ENCODE measurements at regions not wholly inside any gene's neighbourhood (a gene's known extent, or its start where the extent isn't known, plus 50 kb on each side); places are given as distances from the start of the nearest gene placed in this dataset.

- TF ChIP-seq HMGXB4 (CRISPR knock-in tag; IDR thresholded peaks at IDR 0.05) (no peak), ZNF263 (CRISPR knock-in tag; IDR thresholded peaks at IDR 0.05; ENCODE audit: low read depth) (no peak)
Measured at GRCh38 chr13:64234255-64234654, 2818.6 kb upstream of the PCDH20 start (continued).

- ChIA-PET CTCF (no interaction called here), POLR2A (no interaction called here)
- H3K4me3 Mint-ChIP-seq = no peak overlapping the region
- peaks cover 7% of the 10 kb centered on the region for H3K9me3 Mint-ChIP-seq
- TF ChIP-seq ATF3 (CRISPR knock-in tag; conservative IDR thresholded peaks at IDR 0.05) (no peak), ZBTB21 (CRISPR knock-in tag; IDR thresholded peaks at IDR 0.05; ENCODE audit: borderline replicate concordance) (no peak), SP1 (CRISPR knock-in tag; conservative IDR thresholded peaks at IDR 0.05) (no peak), EMX1 (CRISPR knock-in tag; IDR thresholded peaks at IDR 0.05) (no peak), ZBTB43 (CRISPR knock-in tag; IDR thresholded peaks at IDR 0.05) (no peak), CREB1 (CRISPR knock-in tag; IDR thresholded peaks at IDR 0.05) (no peak), IRF1 (CRISPR knock-in tag; IDR thresholded peaks at IDR 0.05) (no peak), USF1 (CRISPR knock-in tag; IDR thresholded peaks at IDR 0.05) (no peak), MXD4 (CRISPR knock-in tag; IDR thresholded peaks at IDR 0.05; ENCODE audit: borderline replicate concordance) (no peak)
- H3K36me3 Mint-ChIP-seq = no peaks in the 10 kb centered on the region
- DNase-seq (ENCODE audit: low spot score) = no peak
- H3K27me3 Mint-ChIP-seq (ENCODE audit: low read depth) = no peaks in the 10 kb centered on the region
- H3K4me1 Mint-ChIP-seq = no peaks in the 10 kb centered on the region
- ATAC-seq = no peak
- H3K27ac Mint-ChIP-seq = no peak overlapping the region
Measured at GRCh38 chr13:64223016-64223415, 2807.4 kb upstream of the PCDH20 start.

GRCh38 chr13:64206430-64207225, 2791.0 kb upstream of the PCDH20 start:
- Mint-ChIP-seq H3K4me1 (no peaks in the 10 kb centered on the region), H3K27me3 (ENCODE audit: low read depth) (no peaks in the 10 kb centered on the region), H3K36me3 (peaks cover 5% of the 10 kb centered on the region; the same call in 1 of the 2 replicates), H3K4me3 (no peak overlapping the region), H3K9me3 (peaks cover 11% of the 10 kb centered on the region), H3K27ac (no peak overlapping the region)
- ChIA-PET CTCF (no interaction called here), POLR2A (no interaction called here)
- TF ChIP-seq ZNF317 (CRISPR knock-in tag; IDR thresholded peaks at IDR 0.05; ENCODE audit: borderline replicate concordance, low read depth) (0 out of 2 replicates have a peak, but pooled peaks have one; percentile 33), E2F4 (CRISPR knock-in tag; IDR thresholded peaks at IDR 0.05; ENCODE audit: borderline replicate concordance, low read depth) (no peak)
- ATAC-seq (no peak), DNase-seq (ENCODE audit: low spot score) (no peak)

- no peak for ATAC-seq
- Mint-ChIP-seq H3K4me3 (no peak overlapping the region), H3K9me3 (peaks cover 11% of the 10 kb centered on the region), H3K27me3 (ENCODE audit: low read depth) (no peaks in the 10 kb centered on the region), H3K27ac (no peak overlapping the region), H3K4me1 (peaks cover 5% of the 10 kb centered on the region), H3K36me3 (peaks cover 5% of the 10 kb centered on the region; the same call in 1 of the 2 replicates)
- ChIA-PET CTCF (no interaction called here), POLR2A (no interaction called here)
- no peak for DNase-seq (ENCODE audit: low spot score)
- no peak for TF ChIP-seq AFF4 (CRISPR knock-in tag; IDR thresholded peaks at IDR 0.05; ENCODE audit: borderline replicate concordance)
- no peak for TF ChIP-seq USF1 (CRISPR knock-in tag; IDR thresholded peaks at IDR 0.05)
Measured at GRCh38 chr13:64202517-64202916, 2786.9 kb upstream of the PCDH20 start.
